Activated gamma-delta T cell (primary cell): ENCODE measurements at regions not wholly inside any gene's neighbourhood (a gene's known extent, or its start where the extent isn't known, plus 50 kb on each side); places are given as distances from the start of the nearest gene placed in this dataset.

Experiments
- DNase-seq: peaks from one replicate; lab custom pipeline; 2025; lab: John Stamatoyannopoulos, UW

GRCh38 chr13:106963151-106963550, 395.2 kb upstream of the ARGLU1 start:
- no peak for DNase-seq

- no peak for DNase-seq
These were observed 393.7 kb upstream of the ARGLU1 start for GRCh38 chr13:106961651-106962050.

DNA sequence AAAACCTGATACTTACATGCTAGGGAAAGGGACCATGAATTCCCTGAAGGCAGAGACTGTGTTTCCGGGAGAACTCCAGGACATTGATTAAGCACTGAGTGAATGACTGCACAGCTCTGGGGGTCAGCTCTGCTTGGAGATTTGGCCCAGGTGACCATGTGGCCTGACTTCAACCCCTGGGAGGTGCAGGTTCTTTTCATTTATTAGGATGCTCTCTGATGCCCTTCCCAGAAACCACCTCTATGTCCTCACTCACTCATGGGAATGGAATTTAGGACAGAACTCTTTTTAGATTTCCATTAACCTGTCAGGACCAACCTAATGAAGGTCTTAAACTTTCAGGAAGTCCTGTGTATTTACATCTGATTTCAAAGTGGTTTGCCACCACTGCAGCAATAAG, 393.3 kb upstream of the ARGLU1 start:
- DNase-seq = no peak

- no peak for DNase-seq
These were observed 390.7 kb upstream of the ARGLU1 start for GRCh38 chr13:106958621-106959048.

DNA sequence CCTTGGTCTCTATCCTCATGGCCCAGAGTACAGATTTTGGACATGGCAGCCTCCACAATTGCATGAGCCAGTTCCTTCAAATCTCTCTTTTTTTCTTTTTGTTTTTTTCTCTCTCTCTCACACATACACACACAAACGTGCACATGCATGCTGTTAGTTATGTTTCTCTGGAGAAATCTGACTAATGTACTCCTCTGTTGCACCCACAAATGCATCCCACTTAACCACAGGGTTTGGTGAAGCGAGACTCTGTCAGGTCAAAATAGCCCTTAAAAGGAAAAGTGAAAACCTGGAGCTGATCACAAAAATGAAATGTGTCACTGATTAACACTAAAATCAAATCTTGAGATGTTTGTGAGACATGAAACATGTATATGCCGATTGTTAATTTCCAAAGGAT, 374.6 kb upstream of the ARGLU1 start:
- no peak for DNase-seq

DNA sequence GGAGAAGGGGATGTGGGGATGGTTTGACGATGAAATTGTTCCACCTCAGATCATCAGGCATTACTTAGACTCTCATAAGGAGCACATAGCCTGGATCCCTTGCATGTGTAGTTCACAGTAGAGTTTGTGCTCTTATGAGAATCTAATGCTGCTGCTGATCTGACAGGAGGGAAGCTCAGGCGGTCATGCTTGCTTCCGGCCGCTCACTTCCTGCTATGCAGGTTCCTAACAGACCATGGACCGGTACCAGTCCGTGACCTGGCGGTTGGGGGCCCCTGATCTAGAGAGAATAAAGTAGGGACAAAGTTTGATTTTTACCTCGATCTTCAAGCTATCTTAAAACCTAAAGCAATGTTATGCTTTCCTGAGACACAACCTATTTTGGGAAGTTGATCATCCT, 373.8 kb upstream of the ARGLU1 start:
- no peak for DNase-seq

DNA sequence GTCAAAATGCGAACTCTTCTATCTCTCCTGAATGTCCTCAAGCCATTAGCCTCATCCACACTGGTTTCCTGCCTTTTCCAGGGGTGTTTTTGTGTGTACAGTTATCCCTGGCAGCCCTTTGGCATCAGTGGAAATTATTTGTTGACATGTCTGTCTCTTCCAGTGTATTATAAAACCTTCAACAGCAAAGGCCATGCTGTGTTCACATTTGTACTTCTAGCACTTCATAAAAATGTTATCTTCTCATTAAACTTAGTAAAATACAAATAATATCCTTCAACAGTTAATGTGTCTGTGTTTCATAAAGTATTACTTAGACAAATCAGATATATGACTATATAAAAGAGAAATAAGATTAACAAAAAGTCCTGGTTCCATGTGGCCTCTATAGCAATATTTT, 359.5 kb upstream of the ARGLU1 start:
- DNase-seq = no peak

DNA sequence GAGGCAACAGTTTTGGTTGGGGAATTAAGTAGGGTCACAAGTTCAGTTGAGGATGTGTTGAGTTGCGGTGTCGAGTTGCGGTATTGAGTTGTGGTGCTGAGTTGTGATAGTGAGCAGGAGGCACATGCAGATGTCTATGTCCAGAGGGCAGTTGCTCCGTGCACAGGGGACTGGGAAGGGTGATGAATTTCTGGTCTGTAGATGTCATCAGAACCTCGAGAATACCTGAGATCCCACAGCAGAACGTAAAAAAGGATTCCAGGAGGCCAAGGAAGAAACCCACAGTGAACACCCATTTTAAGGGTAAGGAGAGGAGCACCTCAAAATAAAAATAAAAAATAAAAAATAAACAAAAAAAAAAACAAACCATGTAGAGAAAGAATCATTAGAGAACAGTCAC, 354.4 kb upstream of the ARGLU1 start:
- no peak for DNase-seq

- DNase-seq = no peak
These were observed 351.7 kb upstream of the ARGLU1 start for GRCh38 chr13:106919638-106920037.

DNA sequence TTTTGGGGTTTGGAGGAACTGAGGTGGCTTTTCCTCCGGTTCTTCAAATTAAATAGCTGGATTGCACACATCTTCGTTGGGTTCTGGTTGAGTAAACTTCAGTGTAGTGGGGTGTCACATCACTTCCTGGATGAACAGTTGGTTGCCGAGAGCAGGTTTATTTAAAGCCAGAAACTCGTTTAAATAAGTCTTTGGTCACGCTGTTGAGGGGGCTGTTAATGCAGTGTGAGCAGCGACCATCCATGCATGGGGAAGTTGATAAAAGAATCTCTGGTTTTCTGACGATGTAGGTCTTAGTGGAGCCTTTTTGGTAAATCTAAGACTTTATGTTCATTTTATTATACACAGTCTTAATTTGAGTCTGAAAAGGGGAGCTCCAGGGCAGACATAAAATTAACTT, 351.2 kb upstream of the ARGLU1 start:
- DNase-seq = no peak

- DNase-seq = no peak
These were observed 350.6 kb upstream of the ARGLU1 start for GRCh38 chr13:106918557-106918860.

- DNase-seq = peak; percentile 14
These were observed 350.0 kb upstream of the ARGLU1 start for GRCh38 chr13:106917673-106918556.

- DNase-seq = no peak
These were observed 349.2 kb upstream of the ARGLU1 start for GRCh38 chr13:106917024-106917571.

DNA sequence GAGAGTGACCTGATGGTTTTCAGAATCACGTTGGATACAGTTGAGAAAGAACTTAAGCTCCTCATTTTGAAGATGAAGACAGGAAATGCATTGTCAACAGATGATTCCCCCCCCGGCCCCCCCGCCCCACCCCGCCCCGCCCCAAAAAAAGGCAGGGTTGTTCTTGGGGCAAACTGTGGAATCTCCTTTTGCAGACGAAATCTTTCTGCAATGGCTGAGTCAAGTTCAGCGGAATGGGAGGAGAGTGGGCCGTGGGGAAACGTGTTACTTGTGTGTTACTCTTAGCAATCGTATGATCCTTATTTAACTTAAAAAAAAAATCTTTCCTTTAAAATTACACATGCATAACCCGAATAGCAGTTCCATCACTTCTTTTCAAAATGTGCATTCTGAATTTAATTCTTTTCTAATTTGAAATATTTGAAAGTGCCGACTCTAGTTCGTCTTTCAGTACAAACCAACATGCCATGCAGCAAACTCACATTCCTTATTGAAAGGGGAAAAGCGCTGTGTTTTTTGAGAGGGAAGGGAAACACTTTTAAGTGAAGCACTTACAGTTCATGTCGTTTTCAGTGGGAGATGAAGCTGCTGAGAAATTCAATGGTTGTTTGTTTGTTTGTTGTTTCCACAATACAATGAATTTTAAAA, 348.5 kb upstream of the ARGLU1 start:
- no peak for DNase-seq

DNA sequence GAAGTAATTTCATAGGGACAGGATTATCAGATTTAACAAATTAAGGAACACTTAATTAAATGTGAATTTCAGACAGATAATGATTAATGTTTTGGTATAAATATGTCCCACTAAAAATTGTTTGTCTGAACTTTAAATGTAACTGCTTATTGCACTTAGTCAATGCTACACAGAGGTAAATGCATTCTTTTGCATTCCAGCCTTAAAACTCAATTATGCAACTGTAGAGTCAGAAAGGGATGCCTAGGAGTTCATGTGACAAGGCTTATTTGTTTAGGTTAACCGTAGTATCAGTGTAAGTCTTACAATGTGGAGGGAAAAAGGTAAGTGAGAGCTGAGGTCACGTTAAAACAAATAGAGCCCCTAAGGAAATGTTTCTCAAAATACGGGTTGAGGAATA, 347.2 kb upstream of the ARGLU1 start:
- no peak for DNase-seq

DNA sequence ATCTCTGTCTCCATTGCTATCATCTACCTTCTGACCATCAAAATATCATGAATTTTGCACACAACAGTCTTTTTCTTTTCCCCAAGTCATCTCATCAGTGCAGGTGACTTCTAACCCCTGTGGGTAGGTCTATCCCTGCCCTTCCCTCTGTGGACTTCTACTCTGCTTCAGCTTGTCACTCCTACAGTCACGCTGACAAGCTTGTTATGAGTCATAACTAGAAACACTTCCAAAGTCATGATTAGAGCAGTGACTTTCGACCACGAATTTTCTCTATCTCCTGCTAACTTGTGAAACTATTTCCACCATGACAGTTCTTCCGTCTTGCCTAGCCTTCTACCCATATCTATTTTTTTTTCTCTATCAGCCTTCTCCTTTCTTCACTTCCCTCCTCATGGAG, 343.7 kb upstream of the ARGLU1 start:
- no peak for DNase-seq

GRCh38 chr13:106911020-106911419, 343.1 kb upstream of the ARGLU1 start:
- no peak for DNase-seq

DNA sequence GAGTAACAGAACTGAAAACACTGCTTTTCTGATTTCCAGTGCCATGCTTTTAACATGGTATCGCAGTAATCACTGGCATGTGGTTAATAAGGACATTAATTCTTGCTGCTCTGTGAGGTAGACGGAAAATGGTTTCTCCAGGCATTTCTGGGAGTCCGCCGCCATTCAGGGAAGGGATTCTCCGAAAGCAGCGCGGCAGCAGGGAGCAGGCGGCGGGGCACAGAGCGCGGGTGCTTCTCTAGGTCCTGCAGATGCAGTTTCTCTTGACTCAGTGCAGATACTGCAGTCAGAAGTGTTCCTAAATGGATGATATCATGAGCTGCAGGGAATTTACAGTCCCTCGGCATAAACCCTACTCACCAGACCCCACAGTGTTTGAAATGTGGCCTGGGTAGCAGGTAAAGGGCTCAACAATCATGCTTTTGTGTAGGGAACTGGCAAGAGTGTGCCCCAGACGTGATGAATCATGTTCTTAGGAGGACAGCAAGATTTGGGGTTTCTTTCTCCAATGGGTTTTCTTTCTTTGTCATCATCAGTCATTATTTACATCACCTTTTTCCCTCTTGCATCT, 338.6 kb upstream of the ARGLU1 start:
- no peak for DNase-seq

GRCh38 chr13:106905380-106906162, 337.6 kb upstream of the ARGLU1 start:
- no peak for DNase-seq

DNA sequence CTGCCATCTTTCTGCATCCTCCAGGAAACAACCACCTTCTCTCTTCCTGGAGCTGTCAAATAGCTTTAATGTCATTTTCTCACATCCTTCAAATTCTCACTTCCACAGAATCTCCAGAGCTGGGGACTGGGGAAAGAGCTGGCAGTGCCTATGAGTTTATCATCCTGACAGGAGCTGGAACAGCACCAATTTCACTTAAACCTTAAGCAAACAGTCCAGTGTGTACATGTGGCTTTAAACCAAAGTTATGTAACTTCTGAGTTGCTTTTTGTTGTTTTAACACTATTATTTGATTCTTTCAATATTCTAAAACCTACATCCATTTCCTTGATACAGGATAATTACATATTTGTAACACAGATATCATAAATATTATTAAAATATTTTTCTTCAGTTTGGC, 331.5 kb upstream of the ARGLU1 start:
- no peak for DNase-seq

DNA sequence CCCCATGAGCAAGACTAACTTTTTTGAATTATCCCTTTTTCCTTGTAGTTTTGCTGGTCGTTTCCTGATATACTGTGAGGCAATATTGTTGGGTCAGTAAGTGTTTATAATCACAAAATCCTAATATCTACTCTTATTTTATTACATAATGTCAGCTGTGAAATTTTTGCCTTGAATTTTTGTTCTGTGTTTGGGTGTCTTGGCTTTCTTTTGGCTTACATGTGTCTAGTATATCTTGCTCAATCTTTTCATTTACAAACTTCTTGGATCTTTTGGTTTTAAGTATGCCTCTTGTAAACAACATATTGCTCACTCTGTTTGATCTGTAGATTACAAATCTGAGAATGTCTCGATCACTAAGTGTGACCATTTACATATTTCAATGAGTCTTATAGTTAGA, 330.3 kb upstream of the ARGLU1 start:
- DNase-seq = no peak

DNA sequence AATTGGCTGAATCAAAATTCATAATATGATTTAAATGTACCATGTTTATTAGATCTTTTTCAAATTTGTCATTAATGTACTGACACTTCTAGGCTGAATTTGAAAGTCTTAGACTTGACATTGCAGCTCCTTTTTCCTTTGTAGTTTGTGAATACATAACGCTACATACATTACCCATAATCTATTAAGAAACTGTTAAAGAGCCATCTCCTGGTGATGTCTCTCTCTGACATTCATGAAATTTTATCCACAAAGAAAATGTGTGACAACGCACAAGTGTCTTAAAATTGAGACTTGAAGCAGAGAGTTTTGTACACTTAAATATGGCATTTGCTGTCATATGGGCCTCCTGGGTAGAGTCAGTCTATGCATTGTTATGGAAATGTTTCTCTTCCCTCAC, 320.2 kb upstream of the ARGLU1 start:
- no peak for DNase-seq
